DMS 273 (cell line): ENCODE measurements at regions not wholly inside any gene's neighbourhood (a gene's known extent, or its start where the extent isn't known, plus 50 kb on each side); places are given as distances from the start of the nearest gene placed in this dataset.
"Not testable (repeated sequence)": the region's sequence is repeated elsewhere in the genome, so short reads cannot be mapped to it uniquely, and the experiment has no call there.

ENCODE experiments used
- DNase-seq: peaks from one replicate; lab custom pipeline; 2025; ENCODE audit not compliant: unreplicated experiment; lab: John Stamatoyannopoulos, UW

DNA sequence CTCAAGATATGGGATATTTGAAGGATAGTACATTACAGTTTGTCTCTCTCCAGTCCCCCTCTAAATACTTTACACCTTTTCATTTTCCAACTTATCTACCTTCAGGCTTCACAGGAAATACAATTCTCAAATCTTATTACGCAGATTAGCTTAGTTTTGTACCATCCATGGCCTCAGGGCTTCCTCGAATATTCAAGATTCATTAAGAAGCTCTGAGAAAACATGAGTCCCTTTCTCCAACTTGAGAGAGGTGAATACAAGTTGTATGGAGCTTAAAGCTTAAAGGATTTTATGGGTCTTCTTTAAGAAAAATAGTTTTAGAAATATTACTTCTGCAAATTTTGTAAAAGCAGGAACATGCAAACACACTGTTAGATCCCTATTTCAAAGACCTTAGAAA lies 1212.5 kb downstream of the GALC start:
- DNase-seq: no peak

DNA sequence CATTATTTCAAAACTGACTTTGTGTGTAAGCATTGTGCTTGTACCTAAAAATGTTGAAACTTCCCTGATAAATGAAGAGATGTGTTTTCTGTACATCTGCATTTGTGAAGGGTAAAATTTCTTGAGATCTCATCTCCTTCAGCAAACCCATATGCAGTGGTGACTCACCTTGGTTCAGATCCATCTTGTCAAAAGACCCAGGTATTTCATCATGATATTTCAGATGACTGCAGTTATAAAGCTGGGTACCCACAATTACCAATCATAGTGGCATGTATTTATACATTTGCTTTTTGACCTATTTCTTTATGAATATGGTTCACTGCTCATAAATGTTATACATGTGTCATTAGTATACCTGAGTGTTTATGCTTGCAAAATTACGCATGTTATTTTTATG lies 1213.6 kb downstream of the GALC start:
- DNase-seq: no peak

DNA sequence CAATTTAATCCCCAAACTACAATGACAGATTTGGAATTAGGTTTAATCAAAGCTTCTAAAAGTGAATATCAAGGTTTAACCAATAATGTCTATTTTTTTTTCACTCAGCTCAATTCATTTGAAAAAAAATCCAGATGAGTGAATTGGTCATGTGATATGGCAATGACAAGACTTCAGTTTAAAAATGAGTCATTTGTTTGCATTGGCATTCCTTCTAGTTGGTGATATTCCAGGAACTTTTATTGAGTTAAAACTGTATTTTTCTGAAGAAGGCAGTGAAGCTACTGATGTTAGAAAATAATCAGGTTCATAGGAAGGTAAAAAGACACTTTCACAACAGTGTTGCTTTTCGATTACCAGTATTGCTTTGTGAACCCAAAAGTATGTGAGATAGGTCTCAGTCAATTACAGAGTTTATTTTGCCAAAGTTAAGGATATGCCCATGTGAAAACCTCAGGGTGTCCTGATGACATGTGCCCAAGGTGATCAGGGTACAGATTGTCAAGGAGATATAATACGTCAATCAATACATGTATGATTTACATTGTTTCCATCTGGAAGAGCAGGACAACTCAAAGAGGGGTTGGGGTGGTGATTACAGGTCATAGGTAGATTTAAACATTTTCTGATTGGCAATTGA lies 1214.9 kb downstream of the GALC start:
- DNase-seq: no peak

DNA sequence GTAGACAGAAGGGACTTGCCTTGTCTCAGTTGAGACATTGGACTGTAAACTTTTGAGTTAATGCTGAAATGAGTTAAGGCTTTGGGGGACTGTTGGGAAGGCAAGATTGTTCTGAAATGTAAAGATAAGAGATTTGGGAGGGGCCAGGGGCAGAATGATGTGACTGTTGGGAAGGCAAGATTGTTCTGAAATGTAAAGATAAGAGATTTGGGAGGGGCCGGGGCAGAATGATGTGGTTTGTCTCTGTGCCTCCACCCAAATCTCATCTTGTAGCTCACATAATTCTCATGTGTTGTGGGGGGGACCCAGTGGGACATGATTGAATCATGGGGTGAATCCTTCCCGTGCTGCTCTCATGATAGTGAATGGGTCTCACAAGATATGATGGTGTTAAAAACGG lies 1217.1 kb downstream of the GALC start:
- DNase-seq: not testable (repeated sequence)

DNA sequence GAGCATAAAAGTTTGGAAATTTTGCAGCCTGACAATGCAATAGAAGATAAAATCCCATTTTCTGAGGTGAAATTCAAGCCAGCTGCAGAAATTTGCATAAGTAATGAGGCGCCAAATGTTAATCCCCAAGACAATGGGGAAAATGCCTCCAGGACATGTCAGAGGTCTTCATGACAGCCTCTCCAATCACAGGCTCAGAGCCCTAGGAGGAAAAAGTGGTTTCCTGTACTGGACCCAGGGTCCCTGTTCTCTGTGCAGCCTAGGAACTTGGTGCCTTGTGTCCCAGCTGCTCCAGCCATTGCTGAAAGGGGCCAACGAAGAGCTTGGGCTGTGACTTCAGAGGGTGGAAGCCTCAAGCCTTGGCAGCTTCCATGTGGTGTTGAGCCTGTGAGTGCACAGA lies 1218.1 kb downstream of the GALC start:
- DNase-seq: no peak

DNA sequence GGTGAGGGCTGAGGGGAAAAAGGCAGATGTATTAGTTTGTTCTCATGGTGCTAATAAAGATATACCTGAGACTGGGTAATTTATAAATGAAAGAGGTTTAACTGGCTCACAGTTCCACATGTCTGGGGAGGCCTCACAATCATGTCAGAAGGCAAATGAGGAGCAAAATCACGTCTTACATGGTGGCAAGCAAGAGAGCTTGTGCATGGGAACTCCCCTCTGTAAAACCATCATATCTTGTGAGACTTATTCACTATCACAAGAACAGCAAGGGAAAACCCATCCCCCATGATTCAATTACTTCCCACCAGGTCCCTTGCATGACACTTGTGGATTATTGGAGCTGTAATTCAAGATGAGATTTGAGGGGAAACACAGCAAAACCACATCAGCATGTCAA lies 1220.9 kb downstream of the GALC start:
- no peak for DNase-seq

DNA sequence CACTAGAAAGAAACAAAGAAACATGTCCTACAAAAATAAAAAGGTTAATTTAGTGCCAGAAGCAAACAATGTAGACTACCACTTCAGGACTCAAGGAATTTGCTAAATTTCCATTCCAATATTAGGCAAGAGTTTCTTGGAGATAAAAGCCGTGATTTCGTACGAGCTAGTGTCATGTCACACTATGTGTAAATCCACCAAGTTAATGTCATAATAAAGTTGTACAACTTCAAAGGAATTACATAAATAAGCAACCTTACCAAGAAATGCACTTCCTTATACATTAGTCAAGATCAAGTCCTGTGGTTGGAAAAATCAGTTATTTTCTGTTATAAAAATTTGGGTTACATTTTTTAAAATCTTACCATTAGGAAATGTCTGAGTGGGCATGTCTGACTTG lies 1222.8 kb downstream of the GALC start:
- DNase-seq: no peak

DNA sequence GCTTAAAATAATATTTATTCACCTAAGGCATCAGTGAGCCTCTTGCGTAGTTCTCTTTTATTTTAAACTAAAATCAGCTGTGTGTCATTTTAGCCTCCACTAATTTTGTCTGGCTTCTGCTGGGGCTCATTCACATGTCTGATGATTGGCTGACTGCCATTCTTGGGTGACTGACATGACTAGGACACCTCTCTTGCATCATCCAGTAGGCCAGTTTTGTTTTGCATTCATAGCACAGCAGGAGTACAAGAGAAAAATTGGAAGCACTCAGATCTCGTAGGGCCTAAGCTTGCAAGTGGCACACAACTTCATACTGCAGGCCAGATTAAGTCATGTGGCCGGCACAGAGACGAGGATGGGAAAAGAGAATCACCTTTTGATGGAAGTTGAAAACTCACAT lies 1226.5 kb downstream of the GALC start:
- DNase-seq: peak; percentile 9

DNA sequence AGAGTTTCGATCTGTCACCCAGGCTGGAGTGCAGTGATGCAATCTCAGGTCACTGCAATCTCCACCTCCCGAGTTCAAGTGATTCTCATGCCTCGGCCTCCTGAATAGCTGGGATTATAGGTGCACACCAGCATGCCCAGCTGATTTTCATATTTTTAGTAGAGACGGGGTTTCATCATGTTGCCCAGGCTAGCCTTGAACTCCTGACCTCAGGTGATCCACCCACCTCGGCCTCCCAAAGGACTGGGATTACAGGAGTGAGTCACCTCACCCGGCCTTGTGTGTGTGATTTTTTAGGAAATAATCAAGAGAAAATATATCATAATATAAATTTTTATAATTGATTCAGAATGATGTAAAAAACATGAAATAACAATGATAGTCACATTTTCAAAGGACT lies 1231.4 kb downstream of the GALC start:
- DNase-seq: no peak

DNA sequence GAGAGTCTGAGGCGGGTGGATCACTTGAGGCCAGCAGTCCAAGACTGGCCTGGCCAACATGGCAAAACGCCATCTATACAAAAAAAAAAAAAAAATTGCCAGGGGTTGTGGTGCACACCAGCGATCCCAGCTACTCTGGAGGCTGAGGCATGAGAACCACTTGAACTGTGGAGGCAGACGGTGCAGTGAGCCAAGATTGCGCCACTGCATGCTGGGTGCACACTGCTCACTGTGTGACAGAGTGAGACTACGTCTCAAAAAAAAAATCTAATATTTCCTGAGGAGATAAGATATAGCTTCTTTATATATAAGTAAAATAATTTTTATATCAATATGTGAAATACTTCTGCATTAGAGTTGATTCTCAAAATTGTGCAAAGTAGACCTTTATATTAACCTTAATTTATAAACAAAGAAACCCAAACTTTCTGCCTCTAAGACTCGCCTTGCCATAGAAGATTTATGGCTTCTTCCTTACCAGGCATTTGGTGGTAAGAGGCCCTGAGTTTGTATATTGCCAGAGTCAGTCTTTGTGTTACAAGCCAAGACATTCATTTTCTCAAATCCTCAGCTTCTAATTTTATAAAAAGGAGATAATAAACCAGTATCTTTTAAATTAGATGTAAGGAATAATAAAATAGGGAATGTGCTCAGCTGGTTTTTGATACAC lies 1226.7 kb downstream of the FLRT2 start:
- DNase-seq: no peak

DNA sequence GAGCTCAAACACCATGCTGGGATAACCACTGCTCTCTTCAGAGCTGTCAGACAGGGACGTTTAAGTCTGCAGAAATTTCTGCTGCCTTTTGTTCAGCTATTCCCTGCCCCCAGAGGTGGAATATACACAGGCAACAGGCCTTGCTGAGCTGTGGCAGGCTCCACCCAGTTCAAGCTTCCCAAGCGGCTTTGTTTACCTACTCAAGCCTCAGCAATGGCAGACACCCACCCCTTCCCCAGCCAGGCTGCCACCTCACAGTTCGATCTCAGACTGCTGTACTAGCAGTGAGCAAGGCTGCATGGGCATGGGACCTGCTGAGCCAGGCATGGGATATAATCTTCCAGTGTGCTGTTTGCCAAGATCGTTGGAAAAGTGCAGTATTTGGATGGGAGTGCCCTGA lies 1220.5 kb downstream of the FLRT2 start:
- not testable (repeated sequence) for DNase-seq

DNA sequence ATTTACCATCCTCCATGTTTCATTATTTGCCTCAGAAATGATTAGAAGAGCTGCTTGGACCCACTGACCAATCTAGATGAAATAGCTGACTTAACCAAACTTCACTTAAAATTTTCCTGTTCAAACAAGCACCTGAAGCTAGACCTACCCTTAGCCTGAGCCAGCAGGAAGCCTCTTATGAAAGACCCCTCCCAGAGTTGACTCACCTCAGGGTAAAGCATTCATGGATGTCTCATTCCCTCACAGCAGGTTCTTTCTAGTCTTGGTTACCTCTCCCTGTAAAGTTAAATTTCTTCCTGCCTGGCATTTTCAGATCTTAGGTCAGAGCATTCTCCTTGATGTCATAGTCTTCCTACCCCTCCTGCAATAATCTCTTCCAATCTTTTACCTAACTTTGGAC lies 1209.8 kb downstream of the FLRT2 start:
- no peak for DNase-seq

DNA sequence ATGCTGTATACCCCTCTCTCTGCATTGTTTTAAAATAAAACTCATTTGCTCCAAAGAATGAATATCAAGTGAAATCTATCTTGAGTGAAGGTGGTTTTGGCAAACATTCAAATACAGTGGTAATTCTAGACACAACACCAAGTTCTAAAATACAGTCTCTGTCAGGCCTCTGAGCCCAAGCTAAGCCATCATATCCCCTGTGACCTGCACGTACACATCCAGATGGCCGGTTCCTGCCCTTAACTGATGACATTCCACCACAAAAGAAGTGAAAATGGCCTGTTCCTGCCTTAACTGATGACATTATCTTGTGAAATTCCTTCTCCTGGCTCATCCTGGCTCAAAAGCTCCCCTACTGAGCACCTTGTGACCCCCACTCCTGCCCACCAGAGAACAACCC lies 1201.5 kb downstream of the FLRT2 start:
- not testable (repeated sequence) for DNase-seq

DNA sequence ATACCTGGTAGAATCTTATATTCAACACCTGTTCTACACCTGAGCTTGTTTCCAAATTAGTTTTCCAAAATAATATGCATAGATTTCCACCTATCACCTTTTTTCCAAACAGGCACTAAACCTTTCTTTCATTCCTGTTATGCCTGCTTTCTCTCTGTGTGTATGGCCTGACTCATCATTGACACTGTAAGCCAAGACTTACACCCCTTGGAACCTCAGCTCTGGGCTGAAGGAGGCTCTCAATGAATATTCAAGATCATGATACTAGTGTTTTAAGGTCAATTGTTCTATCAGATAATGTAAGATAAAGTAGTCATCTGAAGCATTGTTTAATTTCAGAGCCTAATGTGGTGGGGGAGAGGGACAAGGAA lies 1193.3 kb downstream of the FLRT2 start:
- no peak for DNase-seq

DNA sequence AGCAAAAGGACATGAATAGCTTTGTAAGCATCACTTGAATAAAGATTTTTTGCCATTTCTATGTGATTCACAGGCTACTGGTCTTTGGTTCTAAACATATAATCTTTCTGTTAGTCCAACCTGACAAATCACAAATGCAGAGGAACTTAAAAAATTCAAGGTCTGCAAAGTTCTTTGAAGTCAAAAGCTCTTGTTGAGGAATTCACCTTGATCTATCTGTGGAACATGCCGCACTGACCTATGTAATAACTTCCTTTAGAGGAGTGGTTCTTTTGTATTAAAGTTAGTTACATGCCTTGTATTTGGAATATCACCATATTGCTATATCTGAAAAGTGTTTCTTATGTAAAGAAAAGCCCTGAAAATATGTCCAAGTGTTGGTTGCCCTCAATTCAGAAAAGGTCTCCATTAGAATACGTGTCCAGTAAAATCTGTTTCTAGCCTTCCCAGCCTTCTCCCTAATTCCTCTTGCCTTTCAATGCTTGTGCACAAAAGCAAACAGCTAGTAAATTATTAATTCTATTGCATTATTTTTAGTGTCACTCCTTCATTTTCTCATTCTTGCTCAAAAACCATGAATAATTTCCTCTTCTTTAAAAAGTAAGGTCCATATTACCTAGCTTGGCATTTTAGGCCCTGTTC lies 1192.8 kb downstream of the FLRT2 start:
- DNase-seq: no peak

DNA sequence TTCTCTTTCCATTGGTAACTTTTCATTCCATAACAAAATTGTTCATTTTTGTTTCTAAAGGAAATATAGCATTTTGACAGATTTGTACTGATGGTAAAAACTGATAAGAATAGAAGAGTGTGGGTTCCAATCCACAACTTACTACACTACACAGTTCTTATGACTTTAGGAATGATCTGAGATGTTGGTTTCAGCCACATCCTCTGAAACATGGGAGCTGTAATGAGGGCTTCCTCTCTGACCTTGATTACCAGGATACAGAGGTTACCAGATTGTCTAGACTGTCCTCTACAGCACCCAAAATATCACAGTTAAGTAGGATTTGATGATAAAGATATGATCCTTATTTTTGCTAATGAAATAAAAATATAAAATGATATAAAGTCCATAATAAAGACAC lies 1184.6 kb downstream of the FLRT2 start:
- DNase-seq: no peak

DNA sequence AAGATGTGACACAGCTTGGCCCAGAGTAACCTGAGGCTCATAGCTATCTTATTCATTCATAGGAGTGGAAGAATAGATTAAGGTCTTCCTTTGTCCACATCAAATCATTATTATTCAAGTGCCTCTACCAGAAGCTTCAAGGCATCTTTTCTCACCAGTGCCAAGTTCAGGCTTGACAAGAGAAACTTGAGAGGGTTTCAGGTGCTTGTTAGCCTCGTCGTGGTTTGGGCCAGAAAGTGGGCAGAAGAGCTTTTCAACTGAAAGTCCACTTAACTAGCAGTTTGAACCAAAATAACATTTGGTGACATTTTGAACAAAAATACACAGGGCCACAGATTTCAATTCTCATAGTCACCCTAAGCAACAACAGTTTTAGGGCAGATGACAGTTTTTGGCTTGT lies 1184.2 kb downstream of the FLRT2 start:
- no peak for DNase-seq

DNA sequence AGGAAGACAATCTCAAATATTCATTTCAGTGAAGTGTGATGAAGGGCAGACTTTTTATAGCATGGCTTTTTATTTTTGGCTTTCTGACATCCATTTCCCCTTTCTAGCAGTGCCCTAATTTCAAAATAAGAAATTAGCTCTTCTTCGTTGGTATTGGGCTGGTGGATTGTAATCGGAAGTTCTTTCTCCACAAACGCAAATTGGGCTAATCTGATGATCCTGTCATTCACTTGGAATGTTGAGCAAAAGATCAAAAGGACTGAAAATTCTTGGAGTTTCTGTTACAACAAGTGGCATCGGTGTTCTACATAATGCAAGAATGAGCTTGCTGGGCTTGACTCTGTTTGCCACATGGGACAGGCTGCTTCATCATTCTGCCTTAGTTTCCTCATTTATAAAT lies 1182.8 kb downstream of the FLRT2 start:
- no peak for DNase-seq

DNA sequence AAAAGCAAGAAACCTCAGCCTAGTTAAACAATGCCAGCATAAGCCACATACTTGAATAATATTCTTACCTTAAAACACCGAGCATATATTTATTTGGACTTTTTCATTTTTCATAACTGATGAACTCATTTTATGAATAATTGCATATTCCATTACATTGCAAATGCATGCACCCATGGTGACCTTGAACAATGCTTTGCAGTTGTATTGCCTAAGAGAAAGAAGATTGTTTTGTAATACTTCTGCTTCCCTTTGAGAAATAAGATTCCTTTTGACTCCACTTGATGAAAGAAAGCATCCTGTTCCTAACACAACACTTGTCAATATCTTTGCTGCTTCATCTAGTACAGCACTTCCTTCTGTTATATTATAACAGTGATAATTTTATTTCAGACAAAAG lies 1182.2 kb downstream of the FLRT2 start:
- DNase-seq: no peak

DNA sequence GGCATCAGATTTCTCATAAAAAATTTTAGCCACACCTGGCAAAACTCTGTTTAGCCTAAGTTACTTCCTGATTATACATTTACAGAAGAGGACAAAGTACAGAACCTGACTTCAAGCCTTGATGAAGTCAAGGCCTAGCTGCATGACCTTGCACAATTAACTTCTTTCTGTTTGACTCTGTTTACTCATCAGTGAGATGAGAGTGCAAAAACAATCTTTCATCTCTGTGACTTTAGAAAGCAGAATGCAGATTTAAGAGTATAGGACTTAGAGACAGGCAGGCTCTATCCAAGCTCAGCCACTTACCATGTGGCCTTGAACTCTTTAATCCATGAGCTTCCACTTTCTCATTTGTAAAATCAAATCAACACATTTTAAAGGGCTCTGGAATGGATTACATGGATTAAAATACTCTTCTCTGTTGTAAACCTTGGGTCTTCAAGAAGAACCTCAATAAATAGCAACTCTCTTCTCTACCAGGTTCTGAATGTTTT lies 1178.9 kb downstream of the FLRT2 start:
- peak; percentile 20 for DNase-seq

DNA sequence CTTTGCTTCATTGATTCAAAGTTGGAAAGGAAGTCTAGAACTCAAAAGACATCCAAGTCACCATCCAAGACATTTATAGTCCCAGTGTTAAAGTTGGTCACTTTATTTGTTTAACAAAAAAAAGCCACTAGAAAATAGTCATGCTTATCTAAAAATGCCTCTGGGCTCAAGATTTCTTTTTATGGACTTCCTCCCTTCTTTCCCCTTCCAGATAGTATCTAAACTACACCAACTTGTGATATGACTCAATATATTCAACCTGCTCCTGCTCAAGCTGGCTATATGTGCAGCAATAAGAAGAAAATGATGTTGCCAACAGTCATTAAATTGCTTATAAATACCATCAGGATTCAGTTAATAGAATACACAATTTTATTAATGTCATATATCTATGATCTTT lies 1177.1 kb downstream of the FLRT2 start:
- no peak for DNase-seq

DNA sequence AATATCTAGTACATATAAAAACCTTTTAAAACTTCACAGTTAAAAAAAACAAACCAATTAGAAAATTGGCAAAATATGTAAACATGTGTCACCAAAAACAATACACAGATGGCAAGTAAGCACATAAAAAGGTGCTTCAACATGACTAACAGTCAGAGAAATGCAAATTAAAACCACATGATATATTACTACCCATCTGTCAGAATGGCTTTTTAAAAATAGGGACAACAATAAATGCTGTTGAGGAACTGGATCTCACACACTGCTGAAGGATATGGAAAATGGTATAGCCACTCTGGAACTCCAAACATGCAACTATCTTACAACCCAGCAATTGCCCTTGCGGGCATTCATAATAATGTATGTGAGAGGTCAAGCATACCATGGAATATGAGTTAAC lies 1153.6 kb downstream of the FLRT2 start:
- DNase-seq: peak; percentile 71

DNA sequence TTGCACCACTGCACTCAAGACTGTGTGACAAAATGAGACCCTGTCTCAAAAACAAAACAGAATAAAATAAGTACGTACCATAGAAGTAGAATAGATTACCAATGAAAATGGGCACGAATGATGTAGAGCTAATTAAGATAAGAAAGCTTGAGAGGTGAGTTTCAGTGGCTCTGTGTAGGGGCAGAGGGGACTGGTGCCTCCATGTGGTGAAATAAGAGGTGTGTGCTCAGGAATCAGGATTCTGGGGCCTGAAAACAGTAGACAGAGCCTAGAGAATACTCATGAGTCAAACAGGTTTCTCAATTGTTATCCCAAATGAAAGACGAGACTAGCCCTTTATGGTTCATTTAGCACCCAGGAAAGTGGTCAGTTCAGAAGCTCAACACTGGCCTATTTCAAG lies 1145.1 kb downstream of the FLRT2 start:
- DNase-seq: no peak
